NCI-H2227 (cell line): ENCODE measurements at regions not wholly inside any gene's neighbourhood (a gene's known extent, or its start where the extent isn't known, plus 50 kb on each side); places are given as distances from the start of the nearest gene placed in this dataset.
"Not testable (repeated sequence)": the region's sequence is repeated elsewhere in the genome, so short reads cannot be mapped to it uniquely, and the experiment has no call there.

Experiments used
- DNase-seq: peaks from one replicate; lab custom pipeline; 2025; ENCODE audit not compliant: unreplicated experiment; lab: John Stamatoyannopoulos, UW

GRCh38 chr2:146457221-146457620 lies 1387.6 kb upstream of the ACVR2A start:
- no peak for DNase-seq

- DNase-seq = no peak
These were observed 1389.5 kb upstream of the ACVR2A start for GRCh38 chr2:146455325-146455724.

GRCh38 chr2:146451972-146452371 lies 1392.9 kb upstream of the ACVR2A start:
- DNase-seq = no peak

- no peak for DNase-seq
These were observed 1394.7 kb upstream of the ACVR2A start for GRCh38 chr2:146450131-146450530.

GRCh38 chr2:146444987-146445386 lies 1399.8 kb upstream of the ACVR2A start:
- DNase-seq = no peak

- no peak for DNase-seq
These were observed 1400.7 kb upstream of the ACVR2A start for GRCh38 chr2:146444085-146444484.

GRCh38 chr2:146438246-146438645 lies 1406.6 kb upstream of the ACVR2A start:
- DNase-seq = no peak

- no peak for DNase-seq
These were observed 1407.1 kb upstream of the ACVR2A start for GRCh38 chr2:146437712-146438111.

- no peak for DNase-seq
These were observed 1411.5 kb upstream of the ACVR2A start for GRCh38 chr2:146433116-146433875.

- DNase-seq = no peak
These were observed 1415.5 kb upstream of the ACVR2A start for GRCh38 chr2:146429366-146429765.

GRCh38 chr2:146417942-146418341 lies 1426.9 kb upstream of the ACVR2A start:
- no peak for DNase-seq

GRCh38 chr2:146415291-146415690 lies 1429.5 kb upstream of the ACVR2A start:
- DNase-seq = no peak

GRCh38 chr2:146414456-146414855 lies 1430.4 kb upstream of the ACVR2A start:
- DNase-seq = no peak

- no peak for DNase-seq
These were observed 1431.7 kb upstream of the ACVR2A start for GRCh38 chr2:146413086-146413610.

GRCh38 chr2:146412625-146413024 lies 1432.2 kb upstream of the ACVR2A start:
- no peak for DNase-seq

GRCh38 chr2:146405402-146406309 lies 1439.2 kb upstream of the ACVR2A start:
- DNase-seq = not testable (repeated sequence)

- not testable (repeated sequence) for DNase-seq
These were observed 1441.2 kb upstream of the ACVR2A start for GRCh38 chr2:146403546-146404160.

- DNase-seq = no peak
These were observed 1452.2 kb upstream of the ACVR2A start for GRCh38 chr2:146392631-146393030.

GRCh38 chr2:146392186-146392585 lies 1452.6 kb upstream of the ACVR2A start:
- DNase-seq = no peak

GRCh38 chr2:146388757-146389156 lies 1456.1 kb upstream of the ACVR2A start:
- DNase-seq = no peak

- DNase-seq = no peak
These were observed 1458.7 kb upstream of the ACVR2A start for GRCh38 chr2:146386096-146386495.
